Activated effector memory CD4-positive, alpha-beta T cell treated with Interleukin-2 at 50 U/mL for 16 hours (primary cell): ENCODE measurements at regions not wholly inside any gene's neighbourhood (a gene's known extent, or its start where the extent isn't known, plus 50 kb on each side); places are given as distances from the start of the nearest gene placed in this dataset.
"Not testable (repeated sequence)": the region's sequence is repeated elsewhere in the genome, so short reads cannot be mapped to it uniquely, and the experiment has no call there.

Experiments used
- DNase-seq: peaks from one replicate; pipeline ENCODE4 v3.0.0-alpha.2; 2020

DNA sequence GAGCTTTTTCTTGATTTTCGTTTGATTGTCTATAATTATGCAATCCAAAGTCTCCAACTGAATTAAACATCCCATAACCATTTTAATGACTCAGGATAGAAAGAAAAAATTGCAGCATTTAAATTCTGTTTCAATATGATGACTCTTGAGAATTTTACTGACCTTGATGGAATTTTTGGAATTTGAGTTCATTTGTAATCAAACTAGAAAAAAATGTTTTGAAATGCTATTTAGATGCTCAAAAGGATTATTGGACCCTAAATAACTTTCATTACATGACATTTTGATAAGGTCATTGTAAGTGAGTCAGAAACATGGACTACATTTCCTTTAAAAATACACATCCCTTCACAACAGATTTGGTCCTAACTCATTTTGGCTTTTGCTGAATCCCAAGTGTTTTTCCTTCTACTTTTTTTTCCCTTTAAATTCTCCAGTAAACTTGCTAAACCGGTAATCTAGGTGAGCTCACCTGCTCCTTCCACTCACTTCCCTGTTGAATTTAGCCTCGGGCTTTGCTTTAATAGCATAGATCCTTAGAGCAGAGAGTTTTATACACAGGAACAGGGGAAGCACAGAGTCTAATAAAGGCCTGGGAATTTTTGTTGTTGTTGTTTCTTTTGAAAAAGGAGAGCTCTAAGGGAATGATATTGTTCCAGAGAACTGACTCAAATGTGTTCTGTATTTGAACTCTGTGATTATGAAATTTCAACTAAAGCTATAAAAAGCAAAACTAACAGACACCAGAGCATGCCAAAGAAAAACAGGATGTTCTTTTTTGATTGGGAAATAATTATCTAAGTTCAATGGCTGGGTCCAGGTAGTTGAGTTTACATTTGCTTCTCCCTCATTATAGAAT lies 1088.2 kb upstream of the CITED2 start:
- DNase-seq, result no peak

DNA sequence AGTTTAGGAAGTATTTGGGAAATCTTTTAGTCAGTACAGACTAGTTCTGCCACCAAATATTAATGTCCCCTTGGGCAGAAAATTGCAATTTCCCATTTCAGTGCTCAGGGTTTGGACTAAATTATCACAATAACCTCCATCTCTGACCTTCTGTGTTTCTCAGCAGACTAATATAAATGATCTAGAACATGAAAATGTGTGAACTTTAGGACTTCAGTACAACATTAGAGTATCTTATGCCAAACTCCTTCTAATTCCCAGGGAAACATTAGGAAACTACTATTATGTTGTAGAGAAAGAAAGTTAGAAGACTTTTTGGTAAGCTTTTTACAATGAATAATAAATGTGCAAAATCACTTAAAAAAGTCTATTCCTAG lies 1087.6 kb upstream of the CITED2 start:
- no peak for DNase-seq

DNA sequence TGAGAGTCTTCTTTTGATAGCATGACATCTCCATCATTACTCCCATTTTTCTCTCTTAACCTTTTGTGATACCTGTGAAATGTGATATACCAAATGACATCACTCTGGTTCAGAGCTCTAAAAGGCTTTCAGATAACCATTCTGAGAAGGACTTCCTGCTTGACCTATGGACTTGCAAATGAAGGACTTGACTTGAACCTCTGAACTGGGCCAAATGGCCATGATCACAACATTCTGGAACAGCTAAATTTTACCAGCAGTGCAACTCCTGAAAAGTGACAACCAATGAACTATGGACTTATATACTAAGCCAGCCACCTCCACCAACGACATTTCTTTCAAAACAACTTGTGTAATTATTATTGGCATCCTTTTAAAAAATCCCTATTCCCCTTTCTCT lies 1085.8 kb upstream of the CITED2 start:
- no peak for DNase-seq

DNA sequence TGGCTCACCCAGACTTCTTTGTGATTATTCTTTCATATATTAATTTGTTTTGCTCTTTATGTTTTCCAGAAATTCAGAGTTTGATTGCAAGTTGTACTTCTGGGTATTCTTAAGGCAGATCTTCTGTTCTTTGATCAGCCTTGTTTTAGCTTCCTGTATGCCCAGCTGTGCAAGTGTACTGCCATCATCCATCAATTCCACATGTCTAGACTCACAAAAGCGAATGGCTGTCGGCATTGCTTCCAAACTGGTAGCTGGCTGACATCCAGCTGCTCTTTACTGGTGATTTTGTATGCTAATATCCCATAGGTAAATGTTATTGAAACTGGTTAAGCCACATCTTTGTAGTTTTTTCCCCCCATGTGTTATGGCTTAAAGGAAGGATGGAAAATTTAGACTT lies 1084.8 kb upstream of the CITED2 start:
- DNase-seq, result no peak

DNA sequence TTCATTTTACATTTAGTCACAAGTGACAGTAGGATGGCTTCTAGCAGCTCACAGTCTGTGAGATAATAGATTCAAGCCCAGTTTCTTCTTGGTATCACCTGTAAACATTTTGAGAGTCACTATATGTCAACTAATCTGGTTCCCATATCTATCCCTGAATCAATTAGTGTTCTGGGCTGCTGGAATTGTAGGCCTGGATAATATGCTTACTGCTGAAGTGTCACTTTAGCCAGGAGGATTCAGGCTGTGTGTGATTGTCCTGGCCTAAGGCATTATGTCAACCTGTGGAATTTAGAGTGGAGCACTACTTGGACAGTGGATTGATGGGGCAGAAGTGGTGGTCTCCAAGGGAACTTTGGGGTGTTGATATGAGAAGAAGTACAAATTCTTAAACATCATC lies 1071.8 kb upstream of the CITED2 start:
- DNase-seq, result no peak

DNA sequence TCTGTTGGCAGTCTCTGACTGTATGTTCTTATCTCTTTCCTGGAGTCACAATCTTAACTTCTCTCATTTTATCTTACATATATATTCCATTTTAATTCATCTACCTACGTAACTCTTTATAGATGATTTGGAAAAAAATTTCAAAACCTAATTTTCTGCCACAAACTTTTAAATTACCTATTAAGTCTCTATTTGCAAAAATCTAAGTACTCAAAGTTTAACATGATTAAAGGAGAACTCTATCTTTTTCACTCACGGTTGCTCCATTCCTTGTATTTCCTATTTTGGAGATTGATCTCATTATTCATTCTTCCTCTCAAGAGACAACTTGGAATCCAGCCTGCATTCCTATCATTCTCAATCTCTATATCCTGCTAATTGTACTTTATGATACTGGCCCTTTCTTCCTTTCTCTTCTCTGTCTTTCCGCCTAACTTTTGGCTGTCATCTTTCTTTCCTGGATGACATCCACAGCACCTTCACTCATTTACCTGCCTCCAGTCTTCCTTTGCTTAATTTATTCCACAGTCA lies 1071.1 kb upstream of the CITED2 start:
- DNase-seq, result no peak

DNA sequence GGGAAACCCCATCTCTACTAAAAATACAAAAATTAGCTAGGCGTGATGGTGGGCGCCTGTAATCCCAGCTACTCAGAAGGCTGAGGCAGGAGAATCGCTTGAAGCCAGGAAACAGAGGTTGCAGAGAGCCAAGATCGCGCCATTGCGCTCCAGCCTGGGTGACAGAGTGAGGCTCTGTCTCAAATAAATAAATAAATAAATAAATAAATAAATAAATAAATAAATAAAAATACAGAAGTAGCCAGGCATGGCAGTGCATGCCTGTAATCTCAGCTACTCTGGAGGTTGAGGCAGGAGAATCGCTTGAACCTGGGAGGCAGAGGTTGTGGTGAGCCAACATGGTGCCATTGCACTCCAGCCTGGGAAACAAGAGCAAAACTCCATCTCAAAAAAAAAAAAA lies 1068.7 kb upstream of the CITED2 start:
- not testable (repeated sequence) for DNase-seq

DNA sequence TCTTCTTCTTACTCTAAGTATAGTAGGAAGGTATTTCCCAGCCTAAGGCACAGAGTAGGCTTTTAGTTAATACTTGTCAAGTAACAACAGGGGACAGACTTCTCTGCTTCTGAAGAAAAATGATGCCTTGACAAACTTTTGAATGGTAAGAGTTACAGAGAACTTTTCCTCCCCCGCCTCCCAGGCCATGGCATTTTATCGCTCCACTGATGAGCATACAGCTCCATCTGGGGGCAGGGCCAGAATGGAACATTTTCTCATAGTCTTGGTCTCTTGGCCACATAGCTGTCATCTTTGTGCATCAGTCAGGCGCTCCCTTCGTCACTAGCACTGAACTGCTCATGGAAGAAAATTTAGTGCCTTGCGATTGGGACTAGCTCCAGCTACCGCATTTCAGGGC lies 1066.8 kb upstream of the CITED2 start:
- no peak for DNase-seq

DNA sequence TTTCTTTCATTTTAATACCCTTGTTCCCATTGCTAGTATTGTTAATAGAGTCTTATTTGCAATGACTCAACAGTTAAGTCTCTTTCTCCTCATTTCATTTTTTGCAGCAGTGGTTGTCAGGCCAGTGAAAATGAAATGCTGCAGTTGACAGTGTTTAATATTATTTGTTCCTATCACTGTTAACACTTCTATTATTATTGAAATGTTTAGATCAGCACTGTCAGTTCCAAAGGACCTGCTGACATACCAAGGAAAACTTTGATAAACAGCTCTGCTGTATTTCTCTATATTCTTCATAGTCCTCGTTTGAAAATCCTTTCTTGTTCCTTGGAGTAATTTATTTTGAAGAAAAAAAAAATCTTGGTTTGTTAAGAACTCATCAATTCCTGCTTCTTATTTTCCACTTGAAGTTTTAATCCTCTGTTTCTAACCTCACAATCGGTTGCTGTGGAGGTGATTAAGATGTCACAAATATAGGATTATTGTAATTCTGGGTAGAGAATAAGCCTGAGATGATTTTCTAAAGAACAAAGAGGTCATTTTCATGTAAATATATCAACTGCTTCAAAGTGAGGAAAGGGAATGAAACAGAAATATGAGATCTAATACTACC lies 1065.9 kb upstream of the CITED2 start:
- no peak for DNase-seq

DNA sequence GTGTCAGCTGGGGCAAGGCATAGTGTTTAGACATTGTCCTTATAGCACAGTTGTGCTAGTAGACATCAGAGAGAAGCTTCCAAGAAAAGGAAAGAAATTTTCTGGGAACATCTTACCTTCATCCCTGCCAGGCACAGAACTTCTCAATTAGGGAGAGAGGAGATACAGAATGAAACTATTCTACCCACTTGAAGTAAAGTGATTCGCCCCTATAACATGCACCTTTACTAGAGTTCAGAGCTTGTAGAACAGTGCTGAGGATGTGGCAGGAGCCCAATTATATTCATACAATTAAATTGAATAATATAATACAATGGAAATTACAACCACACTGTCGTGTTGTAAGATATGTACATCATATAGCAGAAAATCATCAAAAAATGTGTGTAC lies 1063.9 kb upstream of the CITED2 start:
- DNase-seq, result no peak

DNA sequence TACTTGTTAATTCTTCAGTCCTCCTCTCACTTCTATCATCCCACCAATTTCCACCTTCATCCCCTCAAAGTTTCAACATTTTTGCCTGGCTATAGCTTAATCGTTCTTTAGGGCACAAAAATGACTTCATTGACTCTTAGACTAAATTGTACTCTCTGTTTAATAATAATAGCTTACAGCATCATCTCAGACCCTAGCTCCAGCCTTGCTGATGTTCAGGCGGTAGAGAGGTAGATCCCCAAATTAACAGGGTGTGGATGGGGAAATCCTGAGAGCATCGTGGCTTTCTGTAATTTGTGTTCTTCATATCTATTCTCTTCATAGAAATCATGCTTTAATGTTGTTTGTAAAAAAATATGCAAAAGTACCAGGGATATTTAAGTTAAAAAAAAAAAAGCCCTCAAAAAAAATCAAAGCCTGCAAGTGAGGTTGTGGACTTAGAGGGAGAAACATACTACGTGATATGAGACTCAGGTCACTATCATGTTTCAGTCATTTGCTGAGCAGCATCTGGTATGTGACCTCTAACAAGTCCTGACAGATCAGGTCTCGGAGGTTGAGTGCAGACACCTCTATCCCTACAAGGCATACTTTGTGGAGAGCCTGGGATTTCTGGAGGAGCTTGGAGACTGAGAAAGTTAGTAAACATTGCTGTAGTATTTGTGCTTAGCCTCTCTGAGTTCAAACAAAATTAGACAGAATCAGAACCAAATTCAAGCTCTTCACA lies 1063.3 kb upstream of the CITED2 start:
- no peak for DNase-seq

DNA sequence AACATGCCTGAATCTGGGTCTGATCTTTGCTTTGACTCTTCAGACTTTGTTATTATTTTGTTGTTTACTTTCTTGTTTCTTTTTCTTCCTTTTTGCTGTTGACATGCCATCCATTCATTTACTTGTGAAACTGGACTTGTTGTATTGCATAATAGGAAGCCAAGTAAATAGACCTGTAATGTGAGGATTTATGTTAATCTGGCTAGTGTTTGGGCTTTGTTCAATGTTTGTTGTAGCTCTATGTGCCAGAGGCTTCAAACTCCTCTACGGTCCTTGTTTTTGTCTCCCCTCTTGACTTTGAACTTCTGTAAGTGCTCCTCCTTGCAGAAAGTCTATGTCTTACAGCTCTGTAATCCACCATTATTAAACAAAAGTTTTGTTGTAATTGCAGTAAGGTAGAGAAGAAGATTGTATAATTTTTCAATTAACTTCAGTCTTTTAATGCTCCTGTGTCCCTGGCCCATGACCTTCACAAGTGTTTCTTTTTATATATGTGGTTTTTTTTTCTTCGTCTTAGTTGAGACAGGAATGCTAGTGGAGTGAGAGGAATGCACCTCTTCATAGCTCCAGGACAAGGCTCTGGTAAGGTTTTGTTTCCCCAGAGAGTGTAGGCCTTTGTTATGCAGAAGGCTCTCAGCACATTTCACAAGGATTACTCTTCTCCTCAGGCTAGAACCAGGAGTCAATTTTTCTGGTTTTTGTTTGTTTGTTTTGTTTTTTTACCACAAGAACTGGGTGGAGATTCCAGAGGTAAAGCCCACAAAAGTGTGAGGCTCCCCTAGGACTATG lies 1061.8 kb upstream of the CITED2 start:
- DNase-seq, result no peak

DNA sequence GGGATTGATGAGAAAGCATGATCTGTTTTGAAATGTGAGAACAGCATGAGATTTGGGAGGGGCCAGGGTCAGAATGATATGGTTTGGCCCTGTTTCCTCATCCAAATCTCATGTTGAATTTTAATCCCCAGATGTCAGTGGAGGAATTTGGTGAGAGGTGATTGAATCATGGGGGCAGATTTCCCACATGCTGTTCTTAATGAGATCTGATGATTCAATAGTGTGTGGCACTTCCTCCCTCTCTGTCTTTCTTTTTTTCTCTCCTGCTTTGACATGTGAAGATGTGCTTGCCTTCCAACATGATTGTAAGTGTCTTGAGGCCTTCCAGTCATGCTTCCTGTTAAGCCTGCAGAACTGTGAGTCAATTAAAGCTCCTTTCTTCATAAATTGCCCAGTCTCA lies 1060.3 kb upstream of the CITED2 start:
- DNase-seq, result no peak

DNA sequence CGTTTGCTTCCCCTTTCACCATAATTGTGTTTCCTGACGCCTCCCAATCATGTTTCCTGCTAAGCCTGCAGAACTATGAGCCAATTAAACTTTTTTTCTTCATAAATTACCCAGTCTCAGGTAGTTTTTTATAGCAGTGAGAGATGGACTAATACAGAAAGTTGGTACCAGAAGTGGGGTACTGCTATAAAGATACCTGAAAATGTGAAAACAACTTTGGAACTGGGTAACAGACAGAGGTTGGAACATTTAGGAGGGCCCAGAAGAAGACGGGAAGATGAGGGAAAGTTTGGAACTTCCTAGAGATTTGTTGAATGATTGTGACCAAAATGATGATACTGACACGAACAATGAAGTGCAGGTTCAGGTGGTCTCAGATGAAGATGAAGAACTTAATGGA lies 1058.6 kb upstream of the CITED2 start:
- no peak for DNase-seq

DNA sequence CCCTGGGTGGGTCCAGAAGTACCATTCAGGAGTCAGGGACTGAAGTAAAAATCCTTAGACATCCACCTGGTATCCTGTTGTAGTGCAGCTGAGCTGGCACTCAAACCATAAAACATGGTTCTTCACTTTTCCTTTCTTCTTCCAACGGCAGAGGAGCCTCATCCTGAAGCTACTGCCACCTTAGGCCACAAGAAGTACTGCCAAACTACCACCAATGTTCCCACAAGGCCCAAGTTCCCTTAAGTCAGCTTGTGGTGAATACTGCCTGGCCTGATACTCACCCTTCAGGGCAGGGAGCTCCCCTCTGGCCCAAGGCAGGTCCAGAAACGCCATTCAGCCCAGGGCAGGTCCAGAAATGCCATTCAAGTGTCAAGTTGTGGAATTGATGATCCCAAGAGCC lies 1053.4 kb upstream of the CITED2 start:
- DNase-seq, result no peak

DNA sequence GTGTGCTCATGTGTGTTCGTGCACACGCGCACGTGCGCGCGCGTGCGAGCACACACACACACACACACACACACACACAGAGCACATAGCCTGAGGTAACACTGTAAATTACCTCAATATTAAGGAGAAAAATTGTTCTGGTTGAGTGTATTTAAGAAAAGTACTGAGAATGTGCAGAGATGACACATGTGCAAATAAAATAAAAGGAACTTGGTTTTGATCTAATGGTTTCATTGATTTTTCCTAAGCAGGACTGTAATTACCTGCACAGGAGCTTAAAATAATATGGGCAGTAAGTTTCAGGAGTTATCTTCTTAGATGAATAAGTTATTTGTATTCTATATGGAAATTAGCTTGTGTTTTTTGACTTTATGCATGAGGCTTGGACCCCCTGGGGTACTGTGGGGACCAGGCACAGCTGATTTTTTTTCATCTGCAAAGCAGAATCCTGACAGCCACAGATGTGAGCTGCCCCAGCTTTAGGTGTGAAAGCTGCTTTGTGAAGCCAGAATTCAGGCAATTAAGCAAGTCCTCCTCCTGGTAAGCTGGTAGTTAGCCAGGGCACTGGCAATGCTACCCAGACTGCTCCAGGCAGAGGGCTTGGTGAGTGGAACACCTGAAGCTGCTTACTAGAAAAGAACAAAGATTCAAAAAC lies 1040.6 kb upstream of the CITED2 start:
- no peak for DNase-seq

DNA sequence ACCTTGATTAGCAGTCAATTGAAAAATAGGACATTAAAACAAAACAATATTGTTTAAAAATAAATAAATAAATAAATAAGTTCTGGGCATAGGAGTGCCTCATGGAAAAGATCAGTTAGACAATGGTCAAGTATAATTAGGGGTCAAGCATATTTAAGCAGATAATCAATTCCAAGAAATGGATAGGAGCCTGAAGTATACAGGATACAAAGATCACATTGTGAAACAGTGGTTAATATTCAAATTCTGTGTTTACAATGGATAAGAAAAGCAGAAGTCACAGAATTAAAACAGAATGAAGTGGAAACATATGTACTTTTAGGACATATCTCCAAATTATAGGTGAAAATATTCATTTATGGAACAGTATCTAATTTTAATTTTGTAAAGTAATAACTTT lies 1028.6 kb upstream of the CITED2 start:
- DNase-seq, result no peak

DNA sequence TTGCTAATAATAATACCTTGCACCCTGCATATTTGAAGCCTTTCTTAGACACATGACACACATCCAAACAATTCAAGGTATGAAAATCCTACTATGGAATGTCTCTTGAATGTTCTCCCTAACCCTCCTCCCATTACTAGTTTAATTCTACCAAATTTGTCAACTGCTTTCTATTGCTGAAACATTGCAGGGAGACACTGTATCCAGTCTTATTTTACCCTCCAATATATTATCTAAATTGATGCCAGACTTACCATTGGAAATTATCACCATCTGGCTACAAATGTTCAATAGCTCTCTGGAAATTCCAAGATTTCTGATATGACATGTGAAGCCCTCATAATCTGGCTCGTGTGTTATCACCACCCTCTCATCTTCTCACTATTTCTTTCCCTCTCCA lies 1027.3 kb upstream of the CITED2 start:
- no peak for DNase-seq

DNA sequence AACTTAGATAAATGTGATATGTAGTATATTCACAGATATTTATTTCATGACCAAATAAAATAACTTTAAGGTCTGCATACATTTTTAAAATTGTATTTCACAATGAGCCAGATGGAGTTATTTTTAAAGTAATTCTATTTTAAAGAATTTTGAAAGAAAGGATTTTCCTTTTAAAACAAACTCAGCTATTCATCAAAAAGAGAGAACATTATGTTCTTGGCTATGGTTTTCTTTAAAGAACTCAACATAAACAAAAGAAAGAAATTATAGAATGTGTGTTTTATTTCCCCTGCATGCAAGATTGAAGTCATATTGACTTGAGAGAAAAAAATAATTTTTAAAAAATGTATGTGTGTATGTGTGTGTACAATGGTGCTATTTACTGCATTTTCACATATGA lies 1023.6 kb upstream of the CITED2 start:
- DNase-seq, result no peak

DNA sequence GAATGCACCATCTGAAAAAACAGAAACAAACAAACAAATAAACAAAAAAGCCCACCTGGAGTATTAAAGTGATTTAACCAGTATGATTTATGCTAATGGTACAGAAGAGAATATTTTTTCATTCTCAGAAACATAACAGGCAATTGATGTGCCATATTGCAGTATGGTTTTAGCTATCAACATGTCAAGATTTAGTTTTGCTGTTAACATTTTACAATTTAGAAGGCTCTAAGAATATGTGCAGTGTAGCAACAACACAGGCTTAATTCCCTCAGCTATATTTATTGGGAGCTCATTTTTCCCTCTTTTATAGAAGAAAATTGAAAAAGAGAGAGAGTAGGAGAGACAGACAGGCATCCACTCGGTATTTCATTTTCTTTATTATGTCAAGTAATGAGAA lies 1022.7 kb upstream of the CITED2 start:
- DNase-seq, result no peak

DNA sequence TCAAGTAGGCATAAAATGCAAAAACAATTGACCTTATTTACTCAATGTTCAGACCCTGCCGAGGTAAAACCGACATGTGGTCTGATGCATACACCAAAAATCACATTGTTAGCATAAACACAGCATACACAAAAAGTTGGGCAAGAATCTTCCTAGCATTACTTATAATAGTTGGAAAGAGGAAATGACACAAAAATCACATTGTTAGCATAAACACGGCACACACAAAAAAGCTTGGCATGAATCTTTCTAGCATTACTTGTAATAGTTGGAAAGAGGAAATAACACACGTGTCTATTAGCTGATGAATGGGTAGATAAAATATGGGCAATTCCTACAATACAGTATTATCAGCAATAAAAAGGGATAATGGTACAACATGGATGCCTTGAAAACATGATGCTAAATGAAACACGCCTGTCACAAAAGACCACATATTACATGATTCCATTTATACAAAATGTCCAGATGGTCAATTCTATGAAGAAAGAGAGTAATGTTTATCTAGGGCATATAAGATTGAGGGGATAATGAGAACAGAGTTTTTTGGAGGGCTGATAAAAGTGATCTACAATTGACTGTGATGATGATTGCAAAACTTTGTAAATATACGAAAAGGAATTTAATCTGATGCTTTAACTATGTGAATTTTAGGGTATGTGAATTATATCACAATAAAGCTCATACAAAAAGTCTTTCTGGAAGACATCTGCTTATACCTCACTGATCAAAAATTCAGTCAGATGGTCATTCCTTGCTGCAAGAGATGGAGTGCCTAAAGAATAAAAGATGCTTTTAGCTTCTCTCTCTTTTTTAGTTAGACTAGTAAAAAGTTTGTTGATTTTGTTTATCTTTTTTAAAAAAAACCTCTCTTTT lies 1019.5 kb upstream of the CITED2 start:
- no peak for DNase-seq

DNA sequence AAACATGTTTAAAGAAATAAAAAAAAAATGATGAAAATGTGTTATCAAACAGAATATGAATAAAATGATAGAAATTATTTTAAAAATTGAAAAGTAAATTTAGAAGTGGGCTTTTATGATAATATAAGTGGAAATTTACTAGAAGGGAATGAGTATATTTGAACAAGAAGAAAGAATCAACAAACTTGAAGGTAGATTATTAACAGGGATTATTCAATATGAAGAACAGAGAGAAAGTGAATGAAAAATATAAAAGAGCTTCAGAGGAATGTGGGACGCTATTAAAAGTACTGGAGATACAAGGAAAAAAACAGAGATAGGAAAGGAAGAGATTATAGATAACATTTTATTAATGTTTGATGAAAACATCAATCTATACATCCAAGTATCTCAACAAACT lies 1014.4 kb upstream of the CITED2 start:
- no peak for DNase-seq
